ENCODE measurements at regions not wholly inside any gene's neighbourhood (a gene's known extent, or its start where the extent isn't known, plus 50 kb on each side); places are given as distances from the start of the nearest gene placed in this dataset.

DNA sequence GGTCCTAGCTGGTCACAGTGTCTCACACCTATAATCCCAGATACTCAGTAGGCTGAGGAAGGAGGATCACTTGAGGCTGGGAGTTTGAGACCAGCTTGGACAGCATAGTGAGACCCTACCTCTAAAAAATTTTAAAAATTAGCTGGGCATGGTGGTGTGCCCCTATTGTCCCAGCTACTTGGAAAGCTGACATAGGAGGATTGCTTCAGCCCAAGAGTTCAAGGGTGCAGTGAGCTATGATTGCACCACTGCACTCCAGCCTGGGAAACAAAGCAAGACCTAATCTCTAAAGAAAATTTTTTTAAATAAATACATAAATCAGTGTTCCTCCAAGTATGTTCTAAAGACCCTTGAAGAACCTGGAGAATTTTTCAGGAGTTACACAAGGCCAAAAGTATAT, 50.6 kb upstream of the GNAO1 start:
- Histone ChIP-seq H3K36me3 (replicated peaks; ENCODE audit: control insufficient read depth, insufficient read depth, low read length) (no peaks in the 10 kb centered on the region), H3K4me3 (ENCODE audit: insufficient read depth, low read depth, low read length) (no peak overlapping the region), H3K27me3 (ENCODE audit: control insufficient read depth, insufficient read depth, low read length) (no peaks in the 10 kb centered on the region)
- DNase-seq = no peak

GRCh38 chr16:56137269-56137668, 54.0 kb upstream of the GNAO1 start:
- DNase-seq = no peak
- Histone ChIP-seq H3K36me3 (replicated peaks; ENCODE audit: control insufficient read depth, insufficient read depth, low read length) (no peaks in the 10 kb centered on the region), H3K27me3 (ENCODE audit: control insufficient read depth, insufficient read depth, low read length) (no peaks in the 10 kb centered on the region), H3K4me3 (ENCODE audit: insufficient read depth, low read depth, low read length) (no peak overlapping the region)

GRCh38 chr16:56136256-56136655, 55.0 kb upstream of the GNAO1 start:
- H3K27me3 ChIP-seq (ENCODE audit: control insufficient read depth, insufficient read depth, low read length) = no peaks in the 10 kb centered on the region
- H3K4me3 ChIP-seq (ENCODE audit: insufficient read depth, low read depth, low read length) = no peak overlapping the region
- no peaks in the 10 kb centered on the region for H3K36me3 ChIP-seq (replicated peaks; ENCODE audit: control insufficient read depth, insufficient read depth, low read length)
- no peak for DNase-seq

GRCh38 chr16:56134790-56135189, 56.5 kb upstream of the GNAO1 start:
- no peak for DNase-seq
- Histone ChIP-seq H3K27me3 (ENCODE audit: control insufficient read depth, insufficient read depth, low read length) (no peaks in the 10 kb centered on the region), H3K4me3 (ENCODE audit: insufficient read depth, low read depth, low read length) (no peak overlapping the region), H3K36me3 (replicated peaks; ENCODE audit: control insufficient read depth, insufficient read depth, low read length) (no peaks in the 10 kb centered on the region)

DNA sequence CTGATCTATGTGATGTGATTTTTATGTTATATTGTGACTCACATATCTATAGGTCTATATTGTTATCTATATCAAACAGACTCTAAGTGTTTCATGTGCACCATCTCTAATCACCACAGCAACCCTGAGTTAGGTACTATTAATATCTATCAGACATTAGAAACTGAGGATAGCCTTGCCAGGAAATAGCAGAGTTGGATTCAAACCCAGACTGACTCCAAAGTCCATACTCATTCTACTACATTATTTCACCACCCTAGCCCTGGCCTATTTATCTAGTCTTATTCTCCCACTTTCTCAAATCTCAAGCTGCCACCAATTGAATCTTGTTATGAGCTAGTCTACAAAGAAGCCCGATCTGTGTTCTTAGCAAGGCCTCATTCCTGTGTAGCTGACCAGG, 65.4 kb upstream of the GNAO1 start:
- Histone ChIP-seq H3K4me3 (ENCODE audit: insufficient read depth, low read depth, low read length) (no peak overlapping the region), H3K36me3 (replicated peaks; ENCODE audit: control insufficient read depth, insufficient read depth, low read length) (no peaks in the 10 kb centered on the region), H3K27me3 (ENCODE audit: control insufficient read depth, insufficient read depth, low read length) (no peaks in the 10 kb centered on the region)
- no peak for DNase-seq

GRCh38 chr16:56122251-56122650, 69.0 kb upstream of the GNAO1 start:
- no peak overlapping the region for H3K4me3 ChIP-seq (ENCODE audit: insufficient read depth, low read depth, low read length)
- no peaks in the 10 kb centered on the region for H3K36me3 ChIP-seq (replicated peaks; ENCODE audit: control insufficient read depth, insufficient read depth, low read length)
- H3K27me3 ChIP-seq (ENCODE audit: control insufficient read depth, insufficient read depth, low read length) = no peaks in the 10 kb centered on the region
- no peak for DNase-seq

GRCh38 chr16:56121156-56121500, 70.2 kb upstream of the GNAO1 start:
- no peaks in the 10 kb centered on the region for H3K36me3 ChIP-seq (replicated peaks; ENCODE audit: control insufficient read depth, insufficient read depth, low read length)
- H3K4me3 ChIP-seq (ENCODE audit: insufficient read depth, low read depth, low read length) = no peak overlapping the region
- DNase-seq = no peak
- no peaks in the 10 kb centered on the region for H3K27me3 ChIP-seq (ENCODE audit: control insufficient read depth, insufficient read depth, low read length)

GRCh38 chr16:56120447-56121155, 70.7 kb upstream of the GNAO1 start:
- no peaks in the 10 kb centered on the region for H3K36me3 ChIP-seq (replicated peaks; ENCODE audit: control insufficient read depth, insufficient read depth, low read length)
- H3K4me3 ChIP-seq (ENCODE audit: insufficient read depth, low read depth, low read length) = no peak overlapping the region
- H3K27me3 ChIP-seq (ENCODE audit: control insufficient read depth, insufficient read depth, low read length) = no peaks in the 10 kb centered on the region
- DNase-seq = no peak

- DNase-seq = no peak
- no peak overlapping the region for H3K4me3 ChIP-seq (ENCODE audit: insufficient read depth, low read depth, low read length)
- H3K27me3 ChIP-seq (ENCODE audit: control insufficient read depth, insufficient read depth, low read length) = no peaks in the 10 kb centered on the region
- H3K36me3 ChIP-seq (replicated peaks; ENCODE audit: control insufficient read depth, insufficient read depth, low read length) = no peaks in the 10 kb centered on the region
These were observed 72.2 kb upstream of the GNAO1 start for GRCh38 chr16:56119133-56119532.

DNA sequence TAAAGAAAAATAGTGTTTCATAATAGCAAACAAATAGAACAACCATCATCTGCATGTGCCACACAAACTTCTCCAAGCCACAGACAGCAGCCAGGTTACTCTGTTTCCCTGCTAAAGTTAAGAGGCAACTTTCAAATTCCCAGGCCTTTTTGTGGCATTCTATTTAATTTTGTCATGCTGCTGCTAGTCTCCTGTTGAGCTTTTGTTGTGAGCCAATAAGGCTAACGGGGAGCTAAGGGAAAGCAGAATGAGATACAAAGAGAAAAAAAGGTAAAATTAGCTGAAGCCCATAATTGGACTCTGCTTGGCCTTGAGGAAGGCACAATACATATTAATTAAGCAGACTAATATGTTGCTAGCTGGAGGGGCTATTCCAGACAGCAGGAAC, 74.7 kb upstream of the GNAO1 start:
- no peak for DNase-seq
- H3K27me3 ChIP-seq (ENCODE audit: control insufficient read depth, insufficient read depth, low read length) = no peaks in the 10 kb centered on the region
- no peak overlapping the region for H3K4me3 ChIP-seq (ENCODE audit: insufficient read depth, low read depth, low read length)
- H3K36me3 ChIP-seq (replicated peaks; ENCODE audit: control insufficient read depth, insufficient read depth, low read length) = no peaks in the 10 kb centered on the region

DNA sequence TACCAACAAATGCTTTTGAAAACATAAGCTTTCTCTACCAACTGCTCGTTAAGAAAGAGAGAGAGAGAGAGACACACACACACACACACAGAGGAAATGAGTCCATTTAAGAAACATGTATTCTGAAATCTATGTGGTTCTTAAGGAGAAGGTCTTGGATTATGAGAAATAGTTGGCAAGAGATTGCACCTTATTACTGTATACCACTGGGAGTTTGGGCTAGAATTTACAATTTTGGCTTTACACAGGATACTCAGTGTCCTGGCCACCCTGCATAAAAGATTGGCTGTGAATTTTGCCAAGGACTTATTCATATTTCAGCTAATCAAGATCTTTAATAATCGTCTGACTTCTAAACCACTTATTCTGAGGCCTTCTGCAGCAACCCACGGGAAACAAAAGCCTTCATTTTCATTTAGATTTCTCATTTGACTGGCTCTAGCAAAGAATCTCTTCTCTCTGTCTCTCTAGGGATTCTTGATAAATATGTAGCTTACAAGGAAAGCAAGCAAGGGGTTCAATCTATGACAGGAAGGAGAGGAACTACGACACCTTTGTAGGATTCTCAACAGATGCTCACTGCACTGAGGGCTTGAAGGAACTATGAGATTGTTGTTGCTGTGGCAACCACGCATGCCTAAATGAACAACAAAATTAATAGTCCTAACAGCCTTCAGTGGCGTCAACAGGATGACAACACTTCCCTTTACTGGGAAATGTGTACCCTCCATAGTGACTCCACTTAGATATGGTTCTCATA, 75.3 kb upstream of the GNAO1 start:
- Histone ChIP-seq H3K4me3 (ENCODE audit: insufficient read depth, low read depth, low read length) (no peak overlapping the region), H3K36me3 (replicated peaks; ENCODE audit: control insufficient read depth, insufficient read depth, low read length) (no peaks in the 10 kb centered on the region), H3K27me3 (ENCODE audit: control insufficient read depth, insufficient read depth, low read length) (no peaks in the 10 kb centered on the region)
- DNase-seq = no peak

DNA sequence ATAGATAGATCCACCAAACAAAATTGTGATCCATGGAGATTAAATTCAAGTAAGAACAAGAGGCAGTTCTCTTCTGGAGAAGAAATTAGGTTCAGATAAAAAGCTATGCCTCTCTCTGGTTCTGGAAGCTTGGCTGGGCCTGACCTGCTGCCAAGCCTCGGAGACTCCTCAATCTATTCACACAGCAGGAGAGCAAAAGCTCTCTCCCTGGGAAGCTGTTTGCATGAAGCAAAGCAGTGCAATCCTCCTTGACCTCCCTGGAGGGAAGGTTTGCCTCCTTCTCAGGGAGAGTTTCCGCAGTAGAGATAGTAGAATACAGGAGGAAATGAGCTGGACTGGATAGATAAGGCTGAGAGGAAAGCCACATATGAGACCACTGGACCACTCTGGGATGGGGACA, 78.1 kb upstream of the GNAO1 start:
- H3K27me3 ChIP-seq (ENCODE audit: control insufficient read depth, insufficient read depth, low read length) = no peaks in the 10 kb centered on the region
- H3K36me3 ChIP-seq (replicated peaks; ENCODE audit: control insufficient read depth, insufficient read depth, low read length) = no peaks in the 10 kb centered on the region
- H3K4me3 ChIP-seq (ENCODE audit: insufficient read depth, low read depth, low read length) = no peak overlapping the region
- DNase-seq = no peak

DNA sequence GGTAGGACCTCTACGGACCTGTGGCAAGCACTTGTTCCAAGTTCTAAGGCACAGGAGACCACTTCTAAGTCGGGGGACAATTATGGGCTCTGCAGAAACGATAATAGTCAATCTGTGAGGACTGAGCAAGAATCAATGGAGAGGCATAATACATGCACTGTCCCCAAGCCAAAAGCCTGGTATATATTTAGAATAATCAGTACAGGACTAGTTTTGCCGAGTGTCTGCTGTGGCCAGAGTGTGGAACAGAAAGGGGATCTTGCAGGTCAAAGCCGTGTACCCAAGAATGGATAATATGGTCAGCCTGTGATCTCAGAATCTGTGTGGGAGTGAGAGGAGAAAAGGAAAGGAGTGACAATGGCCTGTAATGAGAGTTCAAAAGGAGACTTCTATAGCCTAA, 80.2 kb upstream of the GNAO1 start:
- DNase-seq = no peak
- Histone ChIP-seq H3K36me3 (replicated peaks; ENCODE audit: control insufficient read depth, insufficient read depth, low read length) (no peaks in the 10 kb centered on the region), H3K27me3 (ENCODE audit: control insufficient read depth, insufficient read depth, low read length) (no peaks in the 10 kb centered on the region)

GRCh38 chr16:56109994-56110393, 81.3 kb upstream of the GNAO1 start:
- Histone ChIP-seq H3K36me3 (replicated peaks; ENCODE audit: control insufficient read depth, insufficient read depth, low read length) (no peaks in the 10 kb centered on the region), H3K27me3 (ENCODE audit: control insufficient read depth, insufficient read depth, low read length) (no peaks in the 10 kb centered on the region), H3K4me3 (ENCODE audit: insufficient read depth, low read depth, low read length) (no peak overlapping the region)
- DNase-seq = no peak

More for the DNA sequence above, 80.2 kb upstream of the GNAO1 start:
- H3K4me3 ChIP-seq (ENCODE audit: insufficient read depth, low read depth, low read length) = no peak overlapping the region

DNA sequence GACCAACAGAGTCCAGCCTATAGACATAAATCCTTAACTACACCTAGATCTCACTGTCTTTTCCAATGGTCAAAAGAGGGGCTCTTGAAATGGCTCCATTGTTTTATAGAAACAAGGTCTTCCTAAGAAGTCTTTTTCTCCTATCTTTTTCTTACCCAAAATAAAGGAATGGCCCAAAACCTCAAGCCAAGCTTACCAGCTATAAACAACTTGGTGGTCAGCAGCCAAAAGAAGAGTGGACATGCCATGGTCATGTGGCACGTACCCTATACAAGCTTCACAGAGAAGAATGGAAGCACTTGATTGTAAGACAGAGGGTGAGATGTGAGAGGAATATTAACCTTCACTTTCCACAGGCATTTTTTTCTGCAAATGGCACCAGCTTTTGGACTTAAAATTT, 82.1 kb upstream of the GNAO1 start:
- no peak for DNase-seq
- Histone ChIP-seq H3K36me3 (replicated peaks; ENCODE audit: control insufficient read depth, insufficient read depth, low read length) (no peaks in the 10 kb centered on the region), H3K4me3 (ENCODE audit: insufficient read depth, low read depth, low read length) (no peak overlapping the region), H3K27me3 (ENCODE audit: control insufficient read depth, insufficient read depth, low read length) (no peaks in the 10 kb centered on the region)
